ENCODE measurements at regions not wholly inside any gene's neighbourhood (a gene's known extent, or its start where the extent isn't known, plus 50 kb on each side); places are given as distances from the start of the nearest gene placed in this dataset.

DNA sequence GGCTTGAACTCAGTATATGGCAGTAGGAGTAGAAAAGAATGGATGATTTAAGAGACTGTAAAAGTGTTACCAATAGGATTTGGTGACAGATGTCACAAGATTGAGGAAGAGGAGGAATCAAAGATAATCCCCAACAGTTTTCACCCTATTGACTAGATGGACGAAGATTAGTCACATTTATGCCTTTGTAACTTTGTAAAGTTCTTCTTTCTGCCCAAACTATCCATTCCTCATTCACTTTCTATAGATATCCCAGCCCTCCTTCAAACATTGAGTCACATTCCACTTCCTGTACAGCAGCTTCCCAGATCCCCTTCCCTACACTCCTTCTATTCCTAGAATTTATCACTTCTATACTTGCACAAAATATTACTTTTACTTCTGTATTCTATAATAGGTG, 207.9 kb downstream of the BTG1 start:
- peaks cover 8% of the 10 kb centered on the region for H3K9me3 Mint-ChIP-seq
- no peak overlapping the region for H3K4me3 Mint-ChIP-seq
- no peak for ATAC-seq
- H3K4me1 Mint-ChIP-seq, result peaks cover 3% of the 10 kb centered on the region
- H3K27me3 Mint-ChIP-seq, result no peaks in the 10 kb centered on the region
- H3K36me3 Mint-ChIP-seq (ENCODE audit: low read depth), result no peaks in the 10 kb centered on the region
- H3K27ac Mint-ChIP-seq, result no peak overlapping the region
- no peak for DNase-seq

- Mint-ChIP-seq H3K36me3 (ENCODE audit: low read depth) (no peaks in the 10 kb centered on the region), H3K27ac (no peak overlapping the region), H3K9me3 (peaks cover 8% of the 10 kb centered on the region), H3K4me3 (no peak overlapping the region), H3K4me1 (peaks cover 3% of the 10 kb centered on the region), H3K27me3 (no peaks in the 10 kb centered on the region)
- no peak for ATAC-seq
- DNase-seq, result no peak
Measured at GRCh38 chr12:91937009-91937408, 208.6 kb downstream of the BTG1 start.

- Mint-ChIP-seq H3K4me1 (no peaks in the 10 kb centered on the region), H3K4me3 (no peak overlapping the region), H3K36me3 (ENCODE audit: low read depth) (no peaks in the 10 kb centered on the region), H3K27me3 (no peaks in the 10 kb centered on the region), H3K9me3 (peaks cover 8% of the 10 kb centered on the region), H3K27ac (no peak overlapping the region)
- ATAC-seq (no peak), DNase-seq (no peak)
Measured at GRCh38 chr12:91935296-91935695, 210.3 kb downstream of the BTG1 start.

GRCh38 chr12:91931111-91931510, 214.5 kb downstream of the BTG1 start:
- no peak overlapping the region for H3K4me3 Mint-ChIP-seq
- no peak overlapping the region for H3K27ac Mint-ChIP-seq
- peaks cover 4% of the 10 kb centered on the region for H3K9me3 Mint-ChIP-seq
- ATAC-seq (no peak), DNase-seq (no peak)
- no peaks in the 10 kb centered on the region for H3K4me1 Mint-ChIP-seq
- H3K36me3 Mint-ChIP-seq (ENCODE audit: low read depth), result no peaks in the 10 kb centered on the region
- no peaks in the 10 kb centered on the region for H3K27me3 Mint-ChIP-seq

GRCh38 chr12:91928501-91928900, 217.1 kb downstream of the BTG1 start:
- ATAC-seq (no peak), DNase-seq (no peak)
- Mint-ChIP-seq H3K4me3 (no peak overlapping the region), H3K4me1 (no peaks in the 10 kb centered on the region), H3K9me3 (peaks cover 10% of the 10 kb centered on the region), H3K36me3 (ENCODE audit: low read depth) (no peaks in the 10 kb centered on the region), H3K27ac (no peak overlapping the region), H3K27me3 (no peaks in the 10 kb centered on the region)

- Mint-ChIP-seq H3K27ac (no peak overlapping the region), H3K36me3 (ENCODE audit: low read depth) (no peaks in the 10 kb centered on the region), H3K4me1 (peaks cover 2% of the 10 kb centered on the region), H3K9me3 (peaks cover 14% of the 10 kb centered on the region), H3K27me3 (no peaks in the 10 kb centered on the region), H3K4me3 (no peak overlapping the region)
- DNase-seq (no peak), ATAC-seq (no peak)
Measured at GRCh38 chr12:91926848-91927247, 218.8 kb downstream of the BTG1 start.

DNA sequence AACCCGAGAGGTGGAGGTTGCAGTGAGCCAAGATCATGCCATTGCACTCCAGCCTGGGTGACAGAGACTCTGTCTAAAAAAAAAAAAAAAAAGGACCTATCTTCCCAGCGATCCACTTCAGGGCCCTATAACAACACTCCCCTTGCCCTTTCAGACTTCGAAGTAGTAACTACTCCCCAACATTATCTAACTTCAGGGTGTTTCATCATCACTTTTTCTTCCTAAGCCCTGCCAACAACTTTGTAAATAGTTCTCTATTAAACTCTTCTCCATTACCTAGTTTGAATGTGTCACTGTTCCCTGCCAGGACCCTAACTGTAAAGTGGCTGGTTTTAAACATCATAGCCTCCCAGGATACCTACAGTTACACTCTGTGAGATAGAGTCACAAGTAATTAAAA, 220.8 kb downstream of the BTG1 start:
- H3K36me3 Mint-ChIP-seq (ENCODE audit: low read depth), result no peaks in the 10 kb centered on the region
- peaks cover 16% of the 10 kb centered on the region for H3K9me3 Mint-ChIP-seq
- no peak overlapping the region for H3K4me3 Mint-ChIP-seq
- no peak overlapping the region for H3K27ac Mint-ChIP-seq
- no peaks in the 10 kb centered on the region for H3K27me3 Mint-ChIP-seq
- ATAC-seq, result no peak
- DNase-seq, result no peak
- H3K4me1 Mint-ChIP-seq, result peaks cover 17% of the 10 kb centered on the region

DNA sequence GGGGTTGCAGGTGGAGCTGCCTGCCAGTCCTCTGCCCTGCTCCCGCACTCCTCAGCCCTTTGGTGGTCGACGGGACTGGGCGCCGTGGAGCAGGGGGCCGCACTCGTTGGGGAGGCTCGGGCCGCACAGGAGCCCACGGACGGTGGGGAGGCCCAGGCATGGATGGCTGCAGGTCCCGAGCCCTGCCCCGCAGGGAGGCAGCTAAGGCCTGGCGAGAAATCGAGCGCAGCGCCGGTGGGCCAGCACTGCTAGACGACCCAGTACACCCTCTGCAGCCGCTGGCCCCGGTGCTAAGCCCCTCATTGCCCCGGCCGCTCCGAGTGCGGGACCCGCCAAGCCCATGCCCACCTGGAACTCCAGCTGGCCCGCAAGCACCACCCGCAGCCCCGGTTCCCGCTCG, 221.8 kb downstream of the BTG1 start:
- Mint-ChIP-seq H3K27ac (no peak overlapping the region), H3K27me3 (no peaks in the 10 kb centered on the region)

GRCh38 chr12:91922674-91923073, 223.0 kb downstream of the BTG1 start:
- H3K27ac Mint-ChIP-seq, result no peak overlapping the region
- DNase-seq (no peak), ATAC-seq (no peak)
- no peak overlapping the region for H3K4me3 Mint-ChIP-seq
- H3K9me3 Mint-ChIP-seq, result peaks cover 16% of the 10 kb centered on the region
- H3K27me3 Mint-ChIP-seq, result no peaks in the 10 kb centered on the region
- H3K4me1 Mint-ChIP-seq, result peaks cover 20% of the 10 kb centered on the region
- H3K36me3 Mint-ChIP-seq (ENCODE audit: low read depth), result no peaks in the 10 kb centered on the region

More for the DNA sequence above, 221.8 kb downstream of the BTG1 start:
- Mint-ChIP-seq H3K9me3 (peaks cover 16% of the 10 kb centered on the region), H3K36me3 (ENCODE audit: low read depth) (no peaks in the 10 kb centered on the region), H3K4me1 (peaks cover 17% of the 10 kb centered on the region), H3K4me3 (no peak overlapping the region)
- DNase-seq, result no peak
- ATAC-seq, result no peak

GRCh38 chr12:91922139-91922538, 223.5 kb downstream of the BTG1 start:
- no peak for ATAC-seq
- Mint-ChIP-seq H3K27ac (no peak overlapping the region), H3K4me3 (no peak overlapping the region)

DNA sequence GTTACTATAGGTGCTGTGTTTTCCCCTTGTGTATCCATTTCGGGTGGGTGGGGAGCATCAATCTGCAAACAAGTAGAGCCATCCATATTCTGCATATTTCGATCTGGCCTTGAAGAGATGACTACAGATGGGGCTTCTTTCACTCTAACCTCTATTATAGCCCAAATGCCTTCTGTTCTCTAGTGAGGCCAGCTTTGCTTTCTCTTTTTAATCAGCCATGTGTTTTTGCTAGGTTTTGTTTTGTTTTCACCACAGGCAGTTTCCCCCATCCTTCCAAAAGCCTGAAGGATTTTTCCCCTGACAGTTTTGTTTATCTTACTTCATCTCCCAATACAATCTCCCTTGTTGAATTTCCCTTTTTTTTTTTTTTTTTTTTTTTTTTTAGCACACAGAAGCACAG, 224.1 kb downstream of the BTG1 start:
- no peak overlapping the region for H3K4me3 Mint-ChIP-seq
- no peak for ATAC-seq
- DNase-seq, result no peak
- H3K36me3 Mint-ChIP-seq (ENCODE audit: low read depth), result no peaks in the 10 kb centered on the region
- H3K27me3 Mint-ChIP-seq, result no peaks in the 10 kb centered on the region
- peaks cover 20% of the 10 kb centered on the region for H3K9me3 Mint-ChIP-seq
- no peak overlapping the region for H3K27ac Mint-ChIP-seq
- H3K4me1 Mint-ChIP-seq, result peaks cover 20% of the 10 kb centered on the region

More at GRCh38 chr12:91922139-91922538, 223.5 kb downstream of the BTG1 start:
- Mint-ChIP-seq H3K9me3 (peaks cover 17% of the 10 kb centered on the region), H3K4me1 (peaks cover 20% of the 10 kb centered on the region), H3K27me3 (no peaks in the 10 kb centered on the region), H3K36me3 (ENCODE audit: low read depth) (no peaks in the 10 kb centered on the region)
- no peak for DNase-seq

DNA sequence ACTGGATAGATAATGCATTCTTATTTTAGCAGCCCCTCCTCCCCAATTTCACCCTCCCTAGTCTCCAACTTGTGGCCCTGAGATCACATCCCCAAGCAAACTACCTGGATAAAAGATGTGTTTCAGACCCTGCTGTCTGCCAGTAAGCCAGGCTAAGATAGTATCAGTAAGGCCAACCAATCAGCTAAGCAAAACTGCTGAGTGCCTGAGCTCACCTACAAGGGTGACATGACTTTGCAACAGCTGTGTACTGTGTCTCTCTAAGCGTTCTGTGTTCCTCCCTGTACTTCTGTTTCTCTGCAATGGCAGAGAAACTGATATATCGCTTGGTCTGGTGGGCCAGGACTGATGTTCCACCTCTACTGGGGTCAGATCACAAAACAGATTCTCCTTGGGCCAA, 224.9 kb downstream of the BTG1 start:
- H3K27me3 Mint-ChIP-seq, result no peaks in the 10 kb centered on the region
- no peak for ATAC-seq
- no peaks in the 10 kb centered on the region for H3K36me3 Mint-ChIP-seq (ENCODE audit: low read depth)
- H3K4me3 Mint-ChIP-seq, result no peak overlapping the region
- H3K9me3 Mint-ChIP-seq, result peaks cover 20% of the 10 kb centered on the region
- DNase-seq, result no peak
- H3K27ac Mint-ChIP-seq, result no peak overlapping the region
- peaks cover 20% of the 10 kb centered on the region for H3K4me1 Mint-ChIP-seq

DNA sequence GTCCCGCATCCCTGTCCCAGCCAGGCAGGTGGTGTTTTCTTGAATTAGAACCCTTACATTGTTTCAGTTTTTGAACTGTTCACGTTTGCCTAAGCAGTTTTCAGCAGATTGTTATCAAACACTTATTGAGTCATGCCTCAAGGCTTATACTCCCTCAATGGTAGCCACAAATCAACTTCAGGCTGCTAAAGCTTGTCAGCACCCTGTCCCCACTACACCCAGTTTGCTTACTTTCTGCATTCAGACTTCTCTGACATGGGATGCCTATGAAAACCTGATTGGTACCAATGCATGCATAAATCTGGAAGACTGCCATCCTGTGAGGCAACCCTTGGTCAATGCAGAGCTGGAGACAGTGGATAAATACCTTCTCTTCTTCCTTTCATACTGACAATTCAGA, 225.4 kb downstream of the BTG1 start:
- Mint-ChIP-seq H3K4me1 (peaks cover 20% of the 10 kb centered on the region), H3K9me3 (peaks cover 20% of the 10 kb centered on the region), H3K36me3 (ENCODE audit: low read depth) (no peaks in the 10 kb centered on the region), H3K27me3 (no peaks in the 10 kb centered on the region), H3K4me3 (no peak overlapping the region), H3K27ac (no peak overlapping the region)
- DNase-seq, result no peak
- no peak for ATAC-seq

DNA sequence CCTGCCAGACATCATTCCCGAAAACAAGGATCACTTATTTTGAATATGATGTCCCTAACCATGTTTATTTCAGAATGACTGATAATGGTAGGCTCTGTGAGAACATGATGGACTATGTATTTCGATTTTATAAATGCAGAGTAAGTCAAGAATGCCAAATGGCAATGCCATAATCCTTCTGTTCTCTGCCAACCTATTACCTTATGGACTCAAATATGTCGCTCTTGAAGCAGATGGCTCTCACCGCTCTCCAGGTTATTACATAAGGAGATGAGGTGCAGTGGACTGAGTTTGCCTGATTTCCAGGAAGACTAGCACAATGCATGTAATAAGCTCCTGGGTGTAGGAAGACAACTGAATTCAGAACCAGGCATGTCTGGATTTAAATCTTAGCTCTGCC, 227.2 kb downstream of the BTG1 start:
- no peak for ATAC-seq

DNA sequence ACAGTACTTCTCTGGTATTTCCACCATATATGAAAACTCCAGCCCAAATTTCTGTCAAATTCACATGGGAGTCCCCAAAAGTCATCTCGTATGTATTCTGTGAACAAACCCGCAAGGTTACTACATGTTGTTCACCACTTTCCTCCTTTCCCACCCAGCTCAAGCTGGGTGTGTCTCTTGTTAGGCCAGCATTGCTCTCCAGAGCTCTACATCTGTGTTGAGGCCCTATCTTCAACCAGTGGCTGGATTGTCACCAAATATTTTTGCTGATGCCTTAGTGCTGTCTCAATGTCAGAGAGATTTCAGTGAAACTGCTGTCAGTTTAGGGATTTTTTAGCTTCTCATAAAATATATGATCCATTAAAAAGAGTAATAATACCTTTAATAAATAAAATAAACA, 230.9 kb downstream of the BTG1 start:
- ATAC-seq, result no peak

More for the DNA sequence above, 227.2 kb downstream of the BTG1 start:
- no peak for DNase-seq
- no peak overlapping the region for H3K4me3 Mint-ChIP-seq
- no peaks in the 10 kb centered on the region for H3K27me3 Mint-ChIP-seq
- H3K9me3 Mint-ChIP-seq, result peaks cover 14% of the 10 kb centered on the region
- H3K36me3 Mint-ChIP-seq (ENCODE audit: low read depth), result no peaks in the 10 kb centered on the region
- peaks cover 20% of the 10 kb centered on the region for H3K4me1 Mint-ChIP-seq
- H3K27ac Mint-ChIP-seq, result no peak overlapping the region

GRCh38 chr12:91913651-91914050, 232.0 kb downstream of the BTG1 start:
- ATAC-seq, result no peak
- no peak for DNase-seq
- no peak overlapping the region for H3K4me3 Mint-ChIP-seq
- no peaks in the 10 kb centered on the region for H3K36me3 Mint-ChIP-seq (ENCODE audit: low read depth)
- H3K4me1 Mint-ChIP-seq, result peaks cover 6% of the 10 kb centered on the region
- H3K27me3 Mint-ChIP-seq, result no peaks in the 10 kb centered on the region
- H3K27ac Mint-ChIP-seq, result no peak overlapping the region
- peaks cover 7% of the 10 kb centered on the region for H3K9me3 Mint-ChIP-seq

More for the DNA sequence above, 230.9 kb downstream of the BTG1 start:
- H3K9me3 Mint-ChIP-seq, result peaks cover 4% of the 10 kb centered on the region
- no peaks in the 10 kb centered on the region for H3K36me3 Mint-ChIP-seq (ENCODE audit: low read depth)
- H3K27ac Mint-ChIP-seq, result no peak overlapping the region
- DNase-seq, result no peak
- H3K4me1 Mint-ChIP-seq, result peaks cover 6% of the 10 kb centered on the region
- no peak overlapping the region for H3K4me3 Mint-ChIP-seq
- no peaks in the 10 kb centered on the region for H3K27me3 Mint-ChIP-seq
